BJ (cell line): ENCODE measurements at regions not wholly inside any gene's neighbourhood (a gene's known extent, or its start where the extent isn't known, plus 50 kb on each side); places are given as distances from the start of the nearest gene placed in this dataset.

Source experiments
- CTCF ChIA-PET: fragments of 350-600 bp; formaldehyde crosslinking; extraction: SDS; loops from one replicate; lab custom pipeline; 2021; ENCODE audit warnings: antibody characterized with exemption, inconsistent platforms; lab: Yijun Ruan, JAX
- POLR2A ChIA-PET: fragments of 300-600 bp; sonication (Branson Sonifier 250); formaldehyde crosslinking; extraction: SDS; loops from one replicate; lab custom pipeline; 2021; ENCODE audit warnings: antibody characterized with exemption; lab: Charles Lee
- DNase-seq: peaks from one replicate; pipeline ENCODE4 v3.0.0-alpha.2; 2011; ENCODE audit warnings: low read depth
- H3K27me3 ChIP-seq: 2 replicates; pipeline ENCODE4 v1.6.0; 2011; ENCODE audit warnings: low read length; ENCODE audit not compliant: control insufficient read depth, insufficient read depth
- H3K36me3 ChIP-seq: 2 replicates; pipeline ENCODE4 v1.5.1; 2011; ENCODE audit warnings: low read length; ENCODE audit not compliant: control insufficient read depth, insufficient read depth
- H3K4me3 ChIP-seq: 2 replicates; pipeline ENCODE4 v1.5.1; 2011; ENCODE audit warnings: low read depth, mild to moderate bottlenecking, control low read depth, low read length
- TF ChIP-seq, protein P1 (sequence below): IDR thresholded peaks from 2 replicates; pipeline ENCODE4 v1.5.1; 2011; ENCODE audit warnings: low read depth, mild to moderate bottlenecking, control low read depth, inconsistent platforms, low read length, moderate library complexity; ENCODE audit not compliant: insufficient read depth

DNA sequence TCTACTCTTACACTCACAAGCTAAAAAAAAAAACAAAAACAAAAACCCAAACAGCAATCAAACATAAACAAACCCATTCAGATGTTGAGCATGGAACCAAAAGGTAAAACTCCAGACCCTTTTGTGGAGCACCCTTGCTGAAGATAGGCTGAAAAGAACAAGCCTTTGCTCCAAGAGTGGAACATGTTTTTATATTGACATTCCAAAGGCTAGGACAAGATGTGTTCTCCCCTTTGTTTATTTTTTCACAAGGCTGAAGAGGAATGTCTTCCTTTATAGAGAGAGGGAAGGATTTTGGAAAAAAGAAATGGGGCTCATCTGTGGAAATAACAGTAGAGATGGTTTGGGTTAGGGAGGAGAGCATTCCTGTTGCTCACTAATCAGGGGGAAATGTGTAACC, 87.2 kb upstream of the ELMO1 start:
- Histone ChIP-seq H3K36me3 (no peaks in the 10 kb centered on the region), H3K4me3 (no peak overlapping the region), H3K27me3 (no peaks in the 10 kb centered on the region)
- ChIA-PET CTCF (no interaction called here), POLR2A (no interaction called here)
- no peak for DNase-seq
- TF ChIP-seq, protein P1, sequence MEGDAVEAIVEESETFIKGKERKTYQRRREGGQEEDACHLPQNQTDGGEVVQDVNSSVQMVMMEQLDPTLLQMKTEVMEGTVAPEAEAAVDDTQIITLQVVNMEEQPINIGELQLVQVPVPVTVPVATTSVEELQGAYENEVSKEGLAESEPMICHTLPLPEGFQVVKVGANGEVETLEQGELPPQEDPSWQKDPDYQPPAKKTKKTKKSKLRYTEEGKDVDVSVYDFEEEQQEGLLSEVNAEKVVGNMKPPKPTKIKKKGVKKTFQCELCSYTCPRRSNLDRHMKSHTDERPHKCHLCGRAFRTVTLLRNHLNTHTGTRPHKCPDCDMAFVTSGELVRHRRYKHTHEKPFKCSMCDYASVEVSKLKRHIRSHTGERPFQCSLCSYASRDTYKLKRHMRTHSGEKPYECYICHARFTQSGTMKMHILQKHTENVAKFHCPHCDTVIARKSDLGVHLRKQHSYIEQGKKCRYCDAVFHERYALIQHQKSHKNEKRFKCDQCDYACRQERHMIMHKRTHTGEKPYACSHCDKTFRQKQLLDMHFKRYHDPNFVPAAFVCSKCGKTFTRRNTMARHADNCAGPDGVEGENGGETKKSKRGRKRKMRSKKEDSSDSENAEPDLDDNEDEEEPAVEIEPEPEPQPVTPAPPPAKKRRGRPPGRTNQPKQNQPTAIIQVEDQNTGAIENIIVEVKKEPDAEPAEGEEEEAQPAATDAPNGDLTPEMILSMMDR = no peak

DNA sequence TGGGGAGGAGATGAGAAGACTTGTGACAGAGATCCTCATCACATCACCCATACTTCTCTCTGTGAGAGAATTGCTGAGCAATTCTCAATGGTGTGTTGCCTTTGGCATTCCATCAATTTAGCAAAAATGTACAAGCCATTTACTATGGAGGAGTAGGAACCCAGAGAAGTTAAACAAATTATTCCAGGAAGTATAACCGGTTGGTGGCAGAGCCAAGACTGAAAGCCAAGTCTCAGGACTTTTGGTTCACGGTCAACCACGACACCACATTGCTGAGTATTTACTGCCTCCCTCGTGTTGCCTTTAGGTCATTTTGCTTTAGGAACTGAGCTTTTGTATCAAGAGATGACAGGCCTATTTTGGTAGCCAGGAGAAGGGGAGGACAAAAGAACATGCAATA, 88.0 kb upstream of the ELMO1 start:
- H3K27me3 ChIP-seq = no peaks in the 10 kb centered on the region
- POLR2A ChIA-PET = no interaction called here
- H3K4me3 ChIP-seq = no peak overlapping the region
- TF ChIP-seq, protein P1 = no peak
- no peak for DNase-seq
- CTCF ChIA-PET = no interaction called here
- no peaks in the 10 kb centered on the region for H3K36me3 ChIP-seq

DNA sequence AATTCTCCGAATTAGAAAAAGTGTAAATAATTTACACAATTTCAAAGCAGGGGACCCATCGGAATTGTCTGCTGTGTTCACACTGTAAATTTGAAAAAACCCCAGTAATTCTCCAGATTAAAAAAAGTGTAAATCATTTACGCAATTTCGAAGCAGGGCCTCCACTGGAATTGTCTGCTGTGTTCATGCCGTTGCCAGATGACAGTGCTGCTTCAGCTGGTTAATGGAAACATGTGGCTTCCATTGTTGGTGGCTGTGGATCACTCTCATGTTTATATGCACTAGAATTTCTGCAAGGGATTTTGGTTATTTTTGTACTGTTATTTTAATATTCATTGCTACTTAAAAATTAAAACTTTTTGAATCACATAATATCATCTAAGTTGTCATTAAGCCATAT, 88.8 kb upstream of the ELMO1 start:
- H3K27me3 ChIP-seq = no peaks in the 10 kb centered on the region
- no peak overlapping the region for H3K4me3 ChIP-seq
- CTCF ChIA-PET = no interaction called here
- TF ChIP-seq, protein P1 = no peak
- no peaks in the 10 kb centered on the region for H3K36me3 ChIP-seq
- POLR2A ChIA-PET = no interaction called here
- no peak for DNase-seq

DNA sequence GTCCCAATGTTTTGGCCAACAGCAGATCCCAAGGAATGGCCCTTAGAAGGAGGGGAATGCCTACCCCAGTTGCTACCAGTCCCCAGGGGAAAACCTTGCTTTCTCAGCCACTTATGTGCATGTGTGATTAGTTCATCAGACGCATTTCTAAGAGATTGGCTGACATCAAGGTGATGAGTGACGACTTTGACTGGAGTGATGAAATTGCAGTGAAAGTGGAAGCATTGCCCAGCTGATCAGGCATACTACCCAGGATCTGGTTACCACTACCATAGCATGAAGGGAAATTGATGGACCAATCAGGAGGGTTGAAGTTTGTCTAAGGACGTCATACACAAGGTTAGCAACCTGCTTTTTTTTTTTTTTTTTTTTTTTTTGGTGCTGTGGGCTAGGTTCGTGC, 90.3 kb upstream of the ELMO1 start:
- no peaks in the 10 kb centered on the region for H3K27me3 ChIP-seq
- H3K36me3 ChIP-seq = no peaks in the 10 kb centered on the region
- TF ChIP-seq, protein P1 = no peak
- DNase-seq = no peak
- H3K4me3 ChIP-seq = no peak overlapping the region
- POLR2A ChIA-PET = no interaction called here
- CTCF ChIA-PET = no interaction called here

DNA sequence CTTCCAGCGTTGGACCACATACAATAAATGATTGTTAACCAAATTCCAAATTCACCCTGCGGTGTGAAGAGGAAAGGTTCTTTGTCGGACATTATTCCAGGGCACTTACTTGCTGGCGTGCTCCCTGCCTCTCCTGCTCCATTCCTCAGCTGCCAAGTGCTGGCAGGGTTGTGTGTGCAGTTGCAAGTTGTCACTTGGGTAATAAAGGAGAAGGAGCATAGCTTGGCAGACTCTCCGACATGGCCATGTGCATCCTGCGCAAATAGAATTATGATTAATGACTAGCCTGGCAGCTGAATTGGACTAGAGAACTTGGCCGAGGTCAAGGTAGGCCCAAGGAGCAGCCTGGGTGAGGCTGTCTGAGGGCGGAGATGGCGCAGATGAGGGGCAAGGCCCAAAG, 92.3 kb upstream of the ELMO1 start:
- CTCF ChIA-PET = no interaction called here
- TF ChIP-seq, protein P1 = no peak
- no peaks in the 10 kb centered on the region for H3K36me3 ChIP-seq
- POLR2A ChIA-PET = no interaction called here
- no peaks in the 10 kb centered on the region for H3K27me3 ChIP-seq
- no peak overlapping the region for H3K4me3 ChIP-seq
- no peak for DNase-seq
